HG02981 (cell line): ENCODE measurements at regions not wholly inside any gene's neighbourhood (a gene's known extent, or its start where the extent isn't known, plus 50 kb on each side); places are given as distances from the start of the nearest gene placed in this dataset.
"Not testable (repeated sequence)": the region's sequence is repeated elsewhere in the genome, so short reads cannot be mapped to it uniquely, and the experiment has no call there.

Source experiments
- ATAC-seq: cut with Tn5 transposase; IDR thresholded peaks from one replicate; pipeline ENCODE4 v1.9.1; 2021; ENCODE audit warnings: mild to moderate bottlenecking, moderate library complexity; ENCODE audit not compliant: unreplicated experiment

- ATAC-seq = no peak
Measured at GRCh38 chr12:86727160-86727559, 471.0 kb upstream of the MGAT4C start.

DNA sequence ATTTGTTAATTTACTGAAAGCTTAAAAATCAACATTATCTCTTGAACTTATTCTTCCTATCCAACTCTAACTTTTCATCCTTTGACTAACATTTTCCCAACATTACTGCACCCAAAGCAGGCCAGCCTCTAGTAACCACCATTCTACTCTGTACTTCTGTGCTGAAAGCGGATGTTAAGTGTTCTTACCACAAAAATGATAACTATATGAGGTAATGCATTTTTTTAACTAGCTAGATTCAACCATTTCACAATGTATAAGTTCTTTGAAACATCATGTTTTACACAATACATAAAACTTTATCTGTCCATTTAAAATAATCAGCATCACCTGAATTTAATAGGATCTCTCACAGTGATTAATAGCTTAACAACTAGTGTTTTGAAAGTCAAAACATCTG, 468.5 kb upstream of the MGAT4C start:
- ATAC-seq = no peak

GRCh38 chr12:86723326-86723725, 467.1 kb upstream of the MGAT4C start:
- no peak for ATAC-seq

- ATAC-seq = no peak
Measured at GRCh38 chr12:86721713-86722397, 465.7 kb upstream of the MGAT4C start.

DNA sequence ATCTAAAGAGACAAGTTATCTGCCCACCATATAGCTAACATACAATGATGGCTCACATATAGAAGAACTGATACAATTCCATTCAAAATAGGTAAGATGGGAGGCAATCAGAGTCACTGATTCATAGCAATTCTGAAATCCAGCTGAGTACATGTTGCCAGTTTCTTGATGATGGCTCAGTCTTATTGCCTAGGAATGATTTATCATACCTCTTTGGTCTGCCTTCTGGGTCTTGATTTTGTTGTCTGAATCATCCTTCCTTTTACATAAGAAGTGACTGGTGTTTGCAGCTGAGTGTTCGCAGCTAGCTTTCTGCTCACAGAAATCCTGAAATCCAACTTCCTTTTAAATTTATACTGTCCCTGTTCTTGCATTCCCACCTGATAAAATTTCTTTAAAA, 463.2 kb upstream of the MGAT4C start:
- ATAC-seq = no peak

DNA sequence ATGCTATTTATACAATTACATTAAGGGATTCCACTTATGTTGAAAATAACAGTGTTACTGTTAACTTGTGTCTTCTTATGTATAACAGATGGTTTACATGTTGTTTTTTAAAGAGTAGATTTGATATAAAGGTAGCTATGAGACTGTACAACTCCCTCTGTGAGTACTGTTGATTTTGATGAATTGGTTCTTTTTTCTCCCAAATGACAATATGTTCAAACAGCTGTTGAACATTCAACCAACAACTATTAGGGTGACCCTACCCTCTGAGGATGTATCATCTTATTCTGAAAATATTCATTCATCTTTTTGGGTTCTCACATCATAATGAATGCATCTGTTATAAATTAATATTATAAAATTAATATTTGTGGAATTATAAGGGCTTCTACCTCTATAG, 456.9 kb upstream of the MGAT4C start:
- no peak for ATAC-seq

- ATAC-seq = no peak
Measured at GRCh38 chr12:86712425-86712843, 456.2 kb upstream of the MGAT4C start.

GRCh38 chr12:86711731-86712130, 455.5 kb upstream of the MGAT4C start:
- no peak for ATAC-seq

- ATAC-seq = no peak
Measured at GRCh38 chr12:86710109-86710508, 453.9 kb upstream of the MGAT4C start.

- ATAC-seq = not testable (repeated sequence)
Measured at GRCh38 chr12:86709017-86709416, 452.8 kb upstream of the MGAT4C start.

DNA sequence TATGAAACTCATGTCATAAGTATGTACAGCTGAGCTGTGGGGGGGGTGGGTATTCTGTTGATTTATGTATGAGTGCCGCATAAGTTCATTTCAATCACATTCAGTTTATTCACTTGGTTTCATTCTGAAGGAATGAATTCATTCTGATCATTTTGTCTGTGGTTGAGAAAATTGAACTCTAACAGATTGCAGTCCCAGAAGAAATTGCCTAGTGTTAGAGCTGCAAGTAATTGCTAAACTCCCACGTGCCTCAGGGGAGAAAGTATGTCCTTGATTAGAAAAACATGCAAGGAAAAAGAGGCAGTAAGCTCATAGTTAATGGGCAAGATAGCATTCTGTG, 442.4 kb upstream of the MGAT4C start:
- no peak for ATAC-seq

DNA sequence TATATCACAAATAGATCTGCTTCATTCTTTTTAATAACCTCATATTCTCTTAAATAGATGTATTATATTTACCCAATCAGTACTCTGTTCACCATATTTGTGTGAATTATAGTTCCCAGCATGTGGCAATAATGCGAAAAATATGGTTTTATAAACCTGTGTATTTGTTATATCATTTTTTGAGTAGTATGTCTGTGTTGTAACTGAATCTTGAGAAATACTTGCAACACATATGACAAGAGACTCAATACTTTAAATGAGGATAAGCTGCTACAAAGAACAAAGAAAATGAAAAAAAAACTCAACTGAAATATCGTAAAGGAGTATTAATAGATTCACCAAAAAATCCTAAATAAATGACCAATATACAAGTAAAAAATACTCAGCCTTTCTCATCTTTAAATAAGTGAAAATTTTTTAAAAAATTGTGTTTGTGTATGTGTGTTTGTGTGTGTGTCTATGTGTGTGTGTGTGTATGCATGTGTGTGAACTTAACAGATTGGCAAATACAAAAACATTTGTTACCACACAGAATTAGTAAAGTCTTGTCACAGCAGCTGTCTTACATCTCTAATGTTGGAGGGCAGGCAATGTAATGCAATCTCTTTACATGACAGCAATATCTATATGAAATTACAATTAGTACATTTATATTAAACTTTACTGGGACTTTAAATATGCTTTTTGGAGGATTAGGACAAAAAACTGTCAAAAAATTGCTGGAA, 441.9 kb upstream of the MGAT4C start:
- no peak for ATAC-seq

DNA sequence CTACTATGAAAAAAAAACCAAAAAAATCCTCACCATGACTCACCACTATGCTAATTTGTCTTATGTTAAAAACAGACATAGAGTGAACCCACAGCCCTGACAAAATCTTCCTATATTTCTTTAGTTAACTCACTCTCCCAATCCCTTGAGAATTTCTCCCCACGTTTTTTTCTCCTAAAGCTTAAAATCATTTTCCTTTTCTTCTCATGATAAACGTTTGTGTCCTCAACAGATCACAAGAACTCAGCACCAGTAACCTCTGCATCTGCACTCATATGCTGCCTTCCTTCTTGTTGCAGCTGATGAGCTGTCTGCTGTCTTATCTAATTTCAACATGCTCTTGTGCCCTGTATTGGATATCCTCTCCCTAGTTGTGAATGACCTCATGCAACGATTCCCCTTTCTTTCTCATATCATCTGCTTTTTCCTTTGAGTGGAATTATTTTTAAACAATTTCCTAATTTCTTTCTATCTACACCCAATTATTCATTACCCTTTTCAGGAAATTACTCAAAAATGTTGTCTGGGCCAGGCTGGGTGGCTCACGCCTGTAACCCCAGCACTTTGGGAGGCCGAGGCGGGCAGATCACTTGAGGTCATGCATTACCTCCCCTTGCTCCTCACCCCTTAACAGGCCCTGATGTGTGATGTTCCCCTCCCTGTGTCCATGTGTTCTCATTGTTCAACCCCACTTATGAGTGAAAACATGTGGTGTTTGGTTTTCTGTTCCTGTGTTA, 427.5 kb upstream of the MGAT4C start:
- no peak for ATAC-seq

GRCh38 chr12:86681060-86681459, 424.9 kb upstream of the MGAT4C start:
- no peak for ATAC-seq

DNA sequence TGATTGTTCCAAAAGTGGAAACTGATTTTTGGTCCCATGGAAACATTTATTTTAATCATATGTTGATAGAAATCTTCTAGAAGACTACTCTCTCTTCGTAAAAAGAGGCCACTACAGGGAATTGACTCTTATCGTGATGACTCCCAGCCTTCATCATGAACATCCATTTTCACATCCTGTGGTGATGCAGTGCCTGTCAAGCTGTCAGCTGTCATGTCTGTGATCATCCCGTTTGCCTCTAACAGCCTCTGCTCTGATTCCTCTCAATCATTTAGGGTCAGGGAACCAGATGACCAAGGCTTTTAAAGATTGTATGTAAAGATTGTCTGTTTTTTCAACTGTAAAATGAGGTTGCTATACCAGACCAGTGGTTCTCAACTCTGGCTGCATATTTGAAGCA, 419.0 kb upstream of the MGAT4C start:
- ATAC-seq = no peak

- no peak for ATAC-seq
Measured at GRCh38 chr12:86670986-86671385, 414.8 kb upstream of the MGAT4C start.

- ATAC-seq = no peak
Measured at GRCh38 chr12:86669010-86669409, 412.8 kb upstream of the MGAT4C start.

- no peak for ATAC-seq
Measured at GRCh38 chr12:86666316-86666715, 410.1 kb upstream of the MGAT4C start.

DNA sequence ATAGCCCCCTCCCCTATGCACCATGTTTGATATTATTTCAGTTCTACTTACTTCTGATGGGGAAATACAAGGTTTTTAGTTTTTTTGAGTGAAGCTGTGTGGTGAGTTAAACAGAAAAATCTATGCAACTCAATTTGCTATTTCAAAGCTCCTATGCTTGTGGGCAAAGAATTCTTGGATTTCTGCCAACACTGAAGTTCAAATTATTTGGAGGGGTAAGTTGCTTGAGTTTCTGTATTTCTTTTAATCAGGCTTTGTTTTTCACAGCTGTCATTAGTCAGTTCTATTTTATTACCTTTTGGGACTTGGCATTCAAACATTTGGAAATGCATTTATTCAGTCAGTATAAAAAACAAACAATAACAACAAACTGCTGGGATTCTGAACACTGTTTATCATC, 407.5 kb upstream of the MGAT4C start:
- no peak for ATAC-seq

DNA sequence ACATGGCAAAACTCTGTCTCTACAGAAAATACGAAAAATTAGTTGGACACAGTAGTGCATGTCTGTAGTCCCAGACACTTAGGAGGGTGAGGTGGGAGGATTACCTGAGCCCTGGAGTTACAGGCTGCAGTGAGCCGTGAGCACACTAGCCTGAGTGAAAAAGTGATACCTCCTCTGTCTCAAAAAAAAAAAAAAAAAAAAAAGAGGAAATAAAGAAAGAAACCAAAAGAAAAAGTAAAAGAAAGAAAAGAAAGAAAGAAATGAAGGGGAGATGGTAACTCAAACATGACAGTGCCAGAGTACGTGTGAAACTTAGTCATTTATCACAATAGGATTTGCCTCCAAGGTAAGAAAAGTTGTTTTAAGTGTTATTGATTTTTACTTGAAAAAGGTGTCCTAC, 407.0 kb upstream of the MGAT4C start:
- ATAC-seq = no peak

DNA sequence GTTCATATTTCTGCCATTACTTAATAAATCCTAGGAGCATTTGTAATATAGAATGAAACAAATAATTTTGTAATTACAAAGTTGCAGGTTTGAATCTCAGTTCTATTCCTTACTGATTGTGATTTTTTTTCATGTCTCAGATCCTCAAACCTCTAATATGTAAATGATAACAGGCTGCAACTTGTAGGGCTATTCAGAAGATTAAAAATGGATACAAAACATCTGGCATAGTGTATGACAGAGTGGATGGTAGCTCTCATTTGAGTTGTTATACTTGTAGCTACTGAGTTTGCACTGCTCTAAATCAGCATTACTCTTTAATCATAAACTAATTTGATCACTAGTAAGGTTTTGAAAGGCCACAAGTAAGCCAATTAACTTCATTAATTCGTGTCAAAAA, 406.3 kb upstream of the MGAT4C start:
- ATAC-seq = no peak

GRCh38 chr12:86660488-86661147, 404.4 kb upstream of the MGAT4C start:
- no peak for ATAC-seq
